ENCODE measurements at regions not wholly inside any gene's neighbourhood (a gene's known extent, or its start where the extent isn't known, plus 50 kb on each side); places are given as distances from the start of the nearest gene placed in this dataset.

DNA sequence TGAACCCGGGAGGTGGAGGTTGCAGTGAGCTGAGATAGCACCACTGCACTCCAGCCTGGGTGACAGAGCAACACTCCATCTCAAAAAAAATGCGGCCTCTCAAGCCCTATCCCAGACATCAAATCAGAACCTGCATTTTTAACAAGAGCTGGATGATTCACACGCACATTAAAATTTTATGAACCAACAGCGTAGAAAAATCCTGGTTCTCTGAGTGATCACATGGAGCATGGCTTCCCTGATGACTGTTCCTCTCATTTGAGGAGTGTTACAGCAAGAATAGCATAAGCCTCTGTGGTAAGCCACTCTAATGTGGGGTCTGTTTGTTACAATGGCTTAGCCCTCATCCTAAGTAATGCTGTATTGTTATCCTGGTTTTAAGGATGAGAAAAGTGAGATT, 163.6 kb downstream of the BRMS1L start:
- in situ Hi-C loops (cut with MboI) (no loop called here), intact Hi-C loops (cut with micrococcal nuclease) (no loop called here)
- Histone ChIP-seq H3K9ac (ENCODE audit: insufficient read depth in 1 of 2, low read depth in 2 of 2, low read length in 2 of 2) (no peak overlapping the region), H3K36me3 (ENCODE audit: control insufficient read depth, insufficient read depth, low read length) (no peaks in the 10 kb centered on the region), H4K20me1 (replicated peaks; ENCODE audit: control insufficient read depth, insufficient read depth, low read length) (no peaks in the 10 kb centered on the region), H3K27me3 (ENCODE audit: control insufficient read depth in 2 of 2, insufficient read depth in 2 of 2, low read length in 2 of 2) (peaks cover 0 to 4% of the 10 kb centered on the region in 2 experiments; a peak in 1 of 5 replicates), H3K4me3 (no peak overlapping the region), H3K79me2 (ENCODE audit: control insufficient read depth, insufficient read depth, low read length) (no peaks in the 10 kb centered on the region), H3K9me1 (ENCODE audit: control insufficient read depth, insufficient read depth, low read length) (no peaks in the 10 kb centered on the region), H3K27ac (ENCODE audit: extremely low read depth, low read depth, low read length) (no peak overlapping the region), H3K4me2 (ENCODE audit: insufficient read depth, low read length) (no peak overlapping the region), H3K4me1 (replicated peaks in 1 of 2; ENCODE audit: control insufficient read depth in 2 of 2, insufficient read depth in 2 of 2, low read length in 2 of 2) (no peaks in the 10 kb centered on the region), H3K9me3 (replicated peaks; ENCODE audit: control insufficient read depth, insufficient read depth, low read depth, low read length) (no peaks in the 10 kb centered on the region), H2AFZ (ENCODE audit: low read depth, low read length) (no peak overlapping the region)
- DNase-seq (ENCODE audit: extremely low read depth in 1 of 4, low spot score in 3 of 4), result no peak
- CTCF ChIA-PET (ENCODE audit: low intra/inter-chr PET ratio), result no interaction called here
- TF ChIP-seq NCOA6 (IDR thresholded peaks at IDR 0.05) (no peak), ZFP36 (IDR thresholded peaks at IDR 0.05; ENCODE audit: low read depth, low read length, partially characterized antibody) (no peak), PTBP1 (IDR thresholded peaks at IDR 0.05; ENCODE audit: low read depth, low read length) (no peak), BACH1 (tag; IDR thresholded peaks at IDR 0.05) (no peak), CREBBP (IDR thresholded peaks at IDR 0.05; ENCODE audit: low read depth, low read length) (no peak), BRD4 (IDR thresholded peaks at IDR 0.05) (no peak), IFI16 (CRISPR knock-in tag; IDR thresholded peaks at IDR 0.05) (no peak), ZNF133 (CRISPR knock-in tag; IDR thresholded peaks at IDR 0.05) (no peak), ZNF586 (CRISPR knock-in tag; conservative IDR thresholded peaks at IDR 0.05) (no peak)
- TF ChIP-seq, protein P1, sequence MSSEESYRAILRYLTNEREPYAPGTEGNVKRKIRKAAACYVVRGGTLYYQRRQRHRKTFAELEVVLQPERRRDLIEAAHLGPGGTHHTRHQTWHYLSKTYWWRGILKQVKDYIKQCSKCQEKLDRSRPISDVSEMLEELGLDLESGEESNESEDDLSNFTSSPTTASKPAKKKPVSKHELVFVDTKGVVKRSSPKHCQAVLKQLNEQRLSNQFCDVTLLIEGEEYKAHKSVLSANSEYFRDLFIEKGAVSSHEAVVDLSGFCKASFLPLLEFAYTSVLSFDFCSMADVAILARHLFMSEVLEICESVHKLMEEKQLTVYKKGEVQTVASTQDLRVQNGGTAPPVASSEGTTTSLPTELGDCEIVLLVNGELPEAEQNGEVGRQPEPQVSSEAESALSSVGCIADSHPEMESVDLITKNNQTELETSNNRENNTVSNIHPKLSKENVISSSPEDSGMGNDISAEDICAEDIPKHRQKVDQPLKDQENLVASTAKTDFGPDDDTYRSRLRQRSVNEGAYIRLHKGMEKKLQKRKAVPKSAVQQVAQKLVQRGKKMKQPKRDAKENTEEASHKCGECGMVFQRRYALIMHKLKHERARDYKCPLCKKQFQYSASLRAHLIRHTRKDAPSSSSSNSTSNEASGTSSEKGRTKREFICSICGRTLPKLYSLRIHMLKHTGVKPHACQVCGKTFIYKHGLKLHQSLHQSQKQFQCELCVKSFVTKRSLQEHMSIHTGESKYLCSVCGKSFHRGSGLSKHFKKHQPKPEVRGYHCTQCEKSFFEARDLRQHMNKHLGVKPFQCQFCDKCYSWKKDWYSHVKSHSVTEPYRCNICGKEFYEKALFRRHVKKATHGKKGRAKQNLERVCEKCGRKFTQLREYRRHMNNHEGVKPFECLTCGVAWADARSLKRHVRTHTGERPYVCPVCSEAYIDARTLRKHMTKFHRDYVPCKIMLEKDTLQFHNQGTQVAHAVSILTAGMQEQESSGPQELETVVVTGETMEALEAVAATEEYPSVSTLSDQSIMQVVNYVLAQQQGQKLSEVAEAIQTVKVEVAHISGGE (CRISPR knock-in tag; IDR thresholded peaks at IDR 0.05), result no peak
- TF ChIP-seq, protein P2, sequence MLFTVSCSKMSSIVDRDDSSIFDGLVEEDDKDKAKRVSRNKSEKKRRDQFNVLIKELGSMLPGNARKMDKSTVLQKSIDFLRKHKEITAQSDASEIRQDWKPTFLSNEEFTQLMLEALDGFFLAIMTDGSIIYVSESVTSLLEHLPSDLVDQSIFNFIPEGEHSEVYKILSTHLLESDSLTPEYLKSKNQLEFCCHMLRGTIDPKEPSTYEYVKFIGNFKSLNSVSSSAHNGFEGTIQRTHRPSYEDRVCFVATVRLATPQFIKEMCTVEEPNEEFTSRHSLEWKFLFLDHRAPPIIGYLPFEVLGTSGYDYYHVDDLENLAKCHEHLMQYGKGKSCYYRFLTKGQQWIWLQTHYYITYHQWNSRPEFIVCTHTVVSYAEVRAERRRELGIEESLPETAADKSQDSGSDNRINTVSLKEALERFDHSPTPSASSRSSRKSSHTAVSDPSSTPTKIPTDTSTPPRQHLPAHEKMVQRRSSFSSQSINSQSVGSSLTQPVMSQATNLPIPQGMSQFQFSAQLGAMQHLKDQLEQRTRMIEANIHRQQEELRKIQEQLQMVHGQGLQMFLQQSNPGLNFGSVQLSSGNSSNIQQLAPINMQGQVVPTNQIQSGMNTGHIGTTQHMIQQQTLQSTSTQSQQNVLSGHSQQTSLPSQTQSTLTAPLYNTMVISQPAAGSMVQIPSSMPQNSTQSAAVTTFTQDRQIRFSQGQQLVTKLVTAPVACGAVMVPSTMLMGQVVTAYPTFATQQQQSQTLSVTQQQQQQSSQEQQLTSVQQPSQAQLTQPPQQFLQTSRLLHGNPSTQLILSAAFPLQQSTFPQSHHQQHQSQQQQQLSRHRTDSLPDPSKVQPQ (CRISPR knock-in tag; IDR thresholded peaks at IDR 0.05; ENCODE audit: borderline replicate concordance), result no peak
- TF ChIP-seq, protein P3, sequence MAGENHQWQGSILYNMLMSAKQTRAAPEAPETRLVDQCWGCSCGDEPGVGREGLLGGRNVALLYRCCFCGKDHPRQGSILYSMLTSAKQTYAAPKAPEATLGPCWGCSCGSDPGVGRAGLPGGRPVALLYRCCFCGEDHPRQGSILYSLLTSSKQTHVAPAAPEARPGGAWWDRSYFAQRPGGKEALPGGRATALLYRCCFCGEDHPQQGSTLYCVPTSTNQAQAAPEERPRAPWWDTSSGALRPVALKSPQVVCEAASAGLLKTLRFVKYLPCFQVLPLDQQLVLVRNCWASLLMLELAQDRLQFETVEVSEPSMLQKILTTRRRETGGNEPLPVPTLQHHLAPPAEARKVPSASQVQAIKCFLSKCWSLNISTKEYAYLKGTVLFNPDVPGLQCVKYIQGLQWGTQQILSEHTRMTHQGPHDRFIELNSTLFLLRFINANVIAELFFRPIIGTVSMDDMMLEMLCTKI (IDR thresholded peaks at IDR 0.05; ENCODE audit: partially characterized antibody), result no peak
- 6% methylated on average over 3 of the region's 4 CpGs for WGBS (ENCODE audit: insufficient coverage, low coverage, missing lambda C conversion rate)
- POLR2A ChIA-PET, result interaction anchor here (0.8 to 1.0 kb wide), 2 partner anchors 9 to 418 kb away, joined by 3 to 4 read pairs; no protein-coding TSS in a partner anchor
- no TSS peak for BruUV-seq (replicated peaks)
- no peak for ATAC-seq
- no peak for FAIRE-seq

Data from K562 (cell line).